GM10266 (cell line): ENCODE measurements at regions not wholly inside any gene's neighbourhood (a gene's known extent, or its start where the extent isn't known, plus 50 kb on each side); places are given as distances from the start of the nearest gene placed in this dataset.

Source experiments
- DNase-seq: peaks from one replicate; pipeline ENCODE4 v3.0.0; 2012; ENCODE audit errors: extremely low spot score
- CTCF ChIP-seq: IDR thresholded peaks from 2 replicates; pipeline ENCODE4 v1.5.1; 2012; ENCODE audit warnings: mild to moderate bottlenecking, low read depth; ENCODE audit not compliant: control insufficient read depth, insufficient read depth; ENCODE audit errors: missing control alignments

DNA sequence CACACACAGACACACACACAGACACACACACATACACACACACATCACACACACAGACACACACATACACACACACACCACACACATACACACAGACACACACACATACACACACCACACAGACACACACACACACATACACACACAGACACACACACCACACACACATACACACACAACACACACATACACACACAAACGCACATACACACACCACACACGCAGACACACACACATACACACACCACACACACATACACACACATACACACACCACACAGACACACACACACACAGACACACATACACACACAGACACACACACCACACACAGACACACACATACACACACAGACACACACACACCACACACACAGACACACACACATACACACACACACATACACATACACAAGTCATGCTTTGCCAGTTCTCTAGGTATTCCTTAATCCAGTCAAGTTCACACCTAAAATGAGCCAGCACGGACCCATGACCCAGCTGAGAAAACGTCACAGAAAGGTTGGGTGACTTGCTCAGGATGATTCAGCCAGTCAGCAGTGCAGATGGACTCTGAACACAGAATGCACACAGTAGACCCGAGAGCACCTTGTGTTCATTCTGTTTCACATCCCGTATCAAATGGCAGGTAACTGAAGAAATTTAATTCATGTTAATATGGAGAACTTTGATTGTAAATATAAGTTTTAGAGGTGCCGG lies 746.4 kb downstream of the MTRR start:
- no peak for DNase-seq
- no peak for TF ChIP-seq CTCF

DNA sequence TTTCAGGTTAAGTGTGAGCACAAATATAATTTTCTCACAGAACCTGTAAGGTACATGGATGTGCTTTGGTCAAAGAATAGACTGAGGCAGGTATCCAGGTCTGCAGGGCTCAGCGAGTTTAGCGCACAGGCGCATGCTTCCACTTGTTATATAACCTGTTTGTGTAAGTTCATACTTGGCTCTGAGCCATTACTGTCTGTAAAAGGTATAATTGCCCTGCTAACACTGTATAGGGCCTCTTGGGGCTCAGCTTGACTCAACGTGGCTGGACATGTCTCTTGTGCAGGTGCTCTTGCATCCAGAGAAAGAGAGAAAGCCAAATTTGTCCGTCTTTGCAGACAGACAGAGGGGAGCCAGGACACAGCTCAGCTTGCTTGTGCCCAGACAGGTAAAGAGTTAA lies 759.6 kb downstream of the MTRR start:
- TF ChIP-seq CTCF, result no peak
- DNase-seq, result no peak

DNA sequence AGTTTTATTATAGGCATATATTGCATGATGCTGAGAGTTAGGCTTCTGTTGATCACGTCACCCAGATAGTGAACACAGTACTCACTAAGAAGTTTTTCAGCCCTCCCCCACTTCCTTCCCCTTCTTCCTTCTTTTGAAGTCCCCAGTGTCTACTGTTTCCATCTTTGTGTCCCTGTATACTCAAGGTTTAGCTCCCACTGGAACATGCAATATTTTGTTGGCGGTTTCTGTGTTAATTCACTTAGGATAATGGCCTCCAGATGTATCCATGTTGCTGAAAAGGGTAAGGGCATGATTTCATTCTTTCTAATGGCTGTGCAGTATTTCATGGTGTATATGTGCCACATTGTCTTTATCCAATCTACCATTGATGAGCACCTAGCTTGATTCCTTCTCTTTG lies 764.3 kb downstream of the MTRR start:
- DNase-seq, result no peak
- TF ChIP-seq CTCF, result no peak

DNA sequence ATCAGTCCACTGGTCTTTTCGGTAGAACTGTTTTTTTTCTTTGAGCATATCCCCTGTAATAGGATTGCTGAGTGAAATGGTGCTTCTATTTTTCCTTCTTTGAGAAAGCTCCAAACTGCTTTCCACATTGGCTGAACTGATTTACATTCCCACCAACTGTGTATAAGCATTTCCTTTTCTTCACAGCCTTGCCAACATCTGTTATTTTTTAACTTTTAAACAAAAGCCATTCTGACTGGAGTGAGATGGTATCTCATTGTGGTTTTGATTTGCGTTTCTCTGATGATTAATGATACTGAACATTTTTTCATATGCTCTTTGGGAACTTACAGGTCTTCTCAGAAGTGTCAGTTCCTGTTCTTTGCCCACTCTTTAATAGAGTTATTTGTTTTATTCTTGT lies 764.7 kb downstream of the MTRR start:
- DNase-seq, result no peak
- TF ChIP-seq CTCF, result no peak

- DNase-seq, result no peak
- no peak for TF ChIP-seq CTCF
Observed at GRCh38 chr5:8634219-8634618, 765.3 kb downstream of the MTRR start.

GRCh38 chr5:8641786-8642505 lies 773.0 kb downstream of the MTRR start:
- no peak for DNase-seq
- no peak for TF ChIP-seq CTCF

GRCh38 chr5:8644377-8644776 lies 775.4 kb downstream of the MTRR start:
- no peak for TF ChIP-seq CTCF
- no peak for DNase-seq
